RWPE2 (cell line): ENCODE measurements at regions not wholly inside any gene's neighbourhood (a gene's known extent, or its start where the extent isn't known, plus 50 kb on each side); places are given as distances from the start of the nearest gene placed in this dataset.
A peak's percentile ranks its signal among the peaks of the same experiment; 100 is the strongest.

ENCODE experiments used
- ATAC-seq: fragments of 200-7000 bp; cut with Tn5 transposase; 3 replicates; pipeline ENCODE4 v1.9.1; 2021; ENCODE audit warnings: low read depth
- DNase-seq: peaks from one replicate; pipeline ENCODE4 v3.0.0-alpha.2; 2020; ENCODE audit warnings: low spot score
- H3K27ac ChIP-seq: fragments of 450-650 bp; 2 replicates; pipeline ENCODE4 v1.5.1; 2017; ENCODE audit warnings: mild to moderate bottlenecking; ENCODE audit not compliant: poor library complexity, severe bottlenecking
- H3K27me3 ChIP-seq: fragments of 250-450 bp; sonication (Bioruptor Pico); 2 replicates; pipeline ENCODE4 v1.5.1; 2021; ENCODE audit warnings: mild to moderate bottlenecking, moderate library complexity; ENCODE audit not compliant: insufficient read depth, poor library complexity, severe bottlenecking
- H3K36me3 ChIP-seq: fragments of 250-450 bp; sonication (Bioruptor Pico); 2 replicates; pipeline ENCODE4 v1.5.1; 2020; ENCODE audit warnings: low read depth, mild to moderate bottlenecking, moderate library complexity
- H3K4me1 ChIP-seq: fragments of 250-450 bp; sonication (Bioruptor Pico); 2 replicates; pipeline ENCODE4 v1.5.1; 2021; ENCODE audit warnings: mild to moderate bottlenecking, moderate library complexity; ENCODE audit not compliant: insufficient read depth, poor library complexity, severe bottlenecking
- H3K4me3 ChIP-seq: fragments of 250-450 bp; sonication (Bioruptor Pico); 2 replicates; pipeline ENCODE4 v1.5.1; 2021; ENCODE audit warnings: mild to moderate bottlenecking, moderate library complexity; ENCODE audit not compliant: severe bottlenecking
- H3K9me3 ChIP-seq: fragments of 250-450 bp; sonication (Bioruptor Pico); 2 replicates; pipeline ENCODE4 v1.5.1; 2021; ENCODE audit warnings: mild to moderate bottlenecking, moderate library complexity; ENCODE audit not compliant: severe bottlenecking
- TF ChIP-seq, protein P1 (sequence below): fragments of 450-650 bp; IDR thresholded peaks from one replicate; pipeline ENCODE4 v1.5.1; 2017; ENCODE audit warnings: mild to moderate bottlenecking, moderate library complexity; ENCODE audit not compliant: poor library complexity, severe bottlenecking

DNA sequence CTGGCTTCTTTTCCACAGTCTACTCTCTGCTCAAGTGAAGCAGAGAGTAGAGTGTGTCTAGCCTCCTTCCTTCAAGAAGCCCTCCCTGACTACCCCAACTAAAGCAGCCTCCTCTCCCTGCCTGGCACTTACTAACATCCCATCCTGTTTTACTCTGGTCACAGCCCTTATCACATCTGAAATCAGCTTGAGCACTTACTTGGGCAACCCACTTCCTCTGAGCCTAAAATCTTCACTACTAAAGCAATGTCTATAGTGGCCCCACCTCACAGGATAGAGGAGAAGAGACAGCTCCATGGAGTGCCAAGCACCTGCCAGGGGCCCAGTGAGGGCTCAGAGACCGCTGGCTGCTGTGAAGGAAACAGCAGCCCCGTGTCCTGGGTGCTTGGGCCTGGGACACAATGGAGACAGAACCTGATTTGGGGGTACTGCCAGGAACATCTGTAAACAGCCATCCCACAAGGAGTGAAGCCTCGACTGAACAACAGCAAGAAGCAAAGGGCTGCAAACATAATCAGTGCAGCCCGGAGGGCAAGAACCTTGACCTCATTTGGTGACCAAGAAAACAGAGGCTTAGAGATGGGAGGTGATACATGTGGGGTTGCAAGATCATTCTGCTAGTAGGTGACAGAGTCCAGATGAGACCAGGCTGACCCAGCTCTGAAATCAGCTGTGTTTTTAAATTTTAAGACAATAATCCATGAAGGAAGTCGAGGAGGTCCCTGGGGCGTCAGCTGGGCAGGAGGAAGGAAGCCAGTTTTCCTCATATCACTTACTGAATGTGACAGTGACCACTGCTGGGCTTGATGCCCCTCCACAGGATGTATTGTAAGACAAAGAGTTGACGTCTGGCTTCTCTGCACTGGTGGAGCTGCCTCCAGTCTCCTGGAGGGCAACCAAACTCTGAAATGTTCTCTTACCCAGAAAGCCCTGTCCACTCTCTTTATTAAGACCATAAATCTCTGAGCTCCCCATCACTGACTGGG is 710.6 kb downstream of the MATN1 start:
- Histone ChIP-seq H3K27ac (no peak overlapping the region), H3K36me3 (no peaks in the 10 kb centered on the region), H3K4me3 (no peak overlapping the region), H3K27me3 (no peaks in the 10 kb centered on the region), H3K9me3 (no peaks in the 10 kb centered on the region), H3K4me1 (no peaks in the 10 kb centered on the region)
- TF ChIP-seq, protein P1, sequence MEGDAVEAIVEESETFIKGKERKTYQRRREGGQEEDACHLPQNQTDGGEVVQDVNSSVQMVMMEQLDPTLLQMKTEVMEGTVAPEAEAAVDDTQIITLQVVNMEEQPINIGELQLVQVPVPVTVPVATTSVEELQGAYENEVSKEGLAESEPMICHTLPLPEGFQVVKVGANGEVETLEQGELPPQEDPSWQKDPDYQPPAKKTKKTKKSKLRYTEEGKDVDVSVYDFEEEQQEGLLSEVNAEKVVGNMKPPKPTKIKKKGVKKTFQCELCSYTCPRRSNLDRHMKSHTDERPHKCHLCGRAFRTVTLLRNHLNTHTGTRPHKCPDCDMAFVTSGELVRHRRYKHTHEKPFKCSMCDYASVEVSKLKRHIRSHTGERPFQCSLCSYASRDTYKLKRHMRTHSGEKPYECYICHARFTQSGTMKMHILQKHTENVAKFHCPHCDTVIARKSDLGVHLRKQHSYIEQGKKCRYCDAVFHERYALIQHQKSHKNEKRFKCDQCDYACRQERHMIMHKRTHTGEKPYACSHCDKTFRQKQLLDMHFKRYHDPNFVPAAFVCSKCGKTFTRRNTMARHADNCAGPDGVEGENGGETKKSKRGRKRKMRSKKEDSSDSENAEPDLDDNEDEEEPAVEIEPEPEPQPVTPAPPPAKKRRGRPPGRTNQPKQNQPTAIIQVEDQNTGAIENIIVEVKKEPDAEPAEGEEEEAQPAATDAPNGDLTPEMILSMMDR, result no peak
- DNase-seq (no peak), ATAC-seq (no peak)

GRCh38 chr1:30011970-30012369 is 711.4 kb downstream of the MATN1 start:
- Histone ChIP-seq H3K9me3 (no peaks in the 10 kb centered on the region), H3K4me1 (no peaks in the 10 kb centered on the region), H3K36me3 (no peaks in the 10 kb centered on the region), H3K27ac (no peak overlapping the region), H3K4me3 (no peak overlapping the region), H3K27me3 (no peaks in the 10 kb centered on the region)
- ATAC-seq (no peak), DNase-seq (no peak)
- TF ChIP-seq, protein P1, result no peak

GRCh38 chr1:30010506-30011106 is 712.8 kb downstream of the MATN1 start:
- H3K4me3 ChIP-seq, result no peak overlapping the region
- no peaks in the 10 kb centered on the region for H3K36me3 ChIP-seq
- H3K27ac ChIP-seq, result no peak overlapping the region
- H3K4me1 ChIP-seq, result peaks cover 10% of the 10 kb centered on the region
- ATAC-seq (no peak), DNase-seq (peak; percentile 40)
- H3K27me3 ChIP-seq, result no peaks in the 10 kb centered on the region
- H3K9me3 ChIP-seq, result no peaks in the 10 kb centered on the region
- TF ChIP-seq, protein P1, result no peak

DNA sequence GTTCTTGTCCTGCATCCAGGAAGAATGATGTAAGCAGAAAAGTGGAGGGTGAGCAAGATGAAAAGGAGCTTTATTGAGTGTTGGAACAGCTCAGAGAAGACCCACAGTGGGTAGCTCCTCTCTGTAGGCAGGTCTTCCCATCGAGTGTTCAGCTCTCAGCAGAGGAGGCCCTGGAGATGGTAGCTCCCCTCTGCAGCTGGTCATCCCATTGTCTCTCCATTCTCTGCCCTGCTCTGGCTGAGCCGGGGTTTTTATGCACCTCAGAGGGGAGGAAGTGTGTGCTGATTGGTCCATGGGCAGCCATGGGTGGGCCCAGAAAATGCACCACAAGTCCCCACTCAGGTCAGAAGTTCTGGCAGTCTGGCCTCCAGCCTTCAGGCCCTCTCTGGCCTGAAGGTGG is 713.7 kb downstream of the MATN1 start:
- no peaks in the 10 kb centered on the region for H3K27me3 ChIP-seq
- peaks cover 10% of the 10 kb centered on the region for H3K4me1 ChIP-seq
- no peaks in the 10 kb centered on the region for H3K36me3 ChIP-seq
- TF ChIP-seq, protein P1, result no peak
- H3K27ac ChIP-seq, result no peak overlapping the region
- H3K4me3 ChIP-seq, result no peak overlapping the region
- no peaks in the 10 kb centered on the region for H3K9me3 ChIP-seq
- DNase-seq (no peak), ATAC-seq (no peak)
